SK-N-SH (cell line): ENCODE measurements at regions not wholly inside any gene's neighbourhood (a gene's known extent, or its start where the extent isn't known, plus 50 kb on each side); places are given as distances from the start of the nearest gene placed in this dataset.

Experiments used
- CTCF ChIA-PET: fragments of 300-600, 350-600 bp; formaldehyde crosslinking; extraction: SDS; loops from one replicate; lab custom pipeline; 2021; lab: Yijun Ruan, JAX
- POLR2A ChIA-PET: fragments of 350-600 bp; sonication (Branson Sonifier 250); formaldehyde crosslinking; extraction: SDS; loops from one replicate; lab custom pipeline; 2020; ENCODE audit warnings: antibody characterized with exemption, inconsistent platforms; lab: Yijun Ruan, JAX
- DNase-seq: peaks from one replicate; pipeline ENCODE4 v3.0.0; 2012
- H2AFZ ChIP-seq: fragments of 200-600 bp; sonication (generic); 2 replicates; pipeline ENCODE4 v1.8.1; 2016; ENCODE audit warnings: antibody characterized with exemption, mild to moderate bottlenecking, low read depth
- H3F3A ChIP-seq: fragments of 200-600 bp; sonication (generic); replicated peaks from 2 replicates; pipeline ENCODE3; 2016; ENCODE audit warnings: antibody characterized with exemption, mild to moderate bottlenecking; ENCODE audit not compliant: insufficient read depth
- H3K27ac ChIP-seq, 2 experiments: fragments of 200-500 bp in 1 of 2; fragments of 200-600 bp in 1 of 2; sonication (Bioruptor generic) in 1 of 2; sonication (generic), shearing (Covaris generic) in 1 of 2; 2 replicates each; pipeline versions ENCODE4 v1.5.1 to v1.6.1; 2014 to 2016; ENCODE audit warnings: low read depth in 2 of 2, inconsistent platforms in 1 of 2, low read length in 1 of 2, mild to moderate bottlenecking in 1 of 2, mixed read lengths in 1 of 2
- H3K27me3 ChIP-seq: fragments of 200-600 bp; sonication (generic), shearing (Covaris generic); 2 replicates; pipeline ENCODE4 v1.6.1; 2016; ENCODE audit warnings: mixed run types; ENCODE audit not compliant: insufficient read depth
- H3K36me3 ChIP-seq, 2 experiments: fragments of 200-500 bp in 1 of 2; fragments of 200-600 bp in 1 of 2; sonication (Bioruptor generic) in 1 of 2; sonication (generic) in 1 of 2; replicated peaks in 1 of 2; 2 replicates each; pipeline versions ENCODE3 to v1.5.1; 2014 to 2016; ENCODE audit warnings: low read length in 1 of 2, mild to moderate bottlenecking in 1 of 2; ENCODE audit not compliant: insufficient read depth in 2 of 2, control insufficient read depth in 1 of 2
- H3K4me1 ChIP-seq, 2 experiments: fragments of 200-500 bp in 1 of 2; fragments of 200-600 bp in 1 of 2; sonication (Bioruptor generic) in 1 of 2; sonication (generic), shearing (Covaris generic) in 1 of 2; 2 replicates each; pipeline versions ENCODE4 v1.5.1 to v1.6.1; 2014 to 2016; ENCODE audit warnings: low read depth in 1 of 2, low read length in 1 of 2, mixed run types in 1 of 2; ENCODE audit not compliant: insufficient read depth in 2 of 2, control insufficient read depth in 1 of 2
- H3K4me2 ChIP-seq: fragments of 200-600 bp; sonication (generic), shearing (Covaris generic); 2 replicates; pipeline ENCODE4 v1.6.1; 2017; ENCODE audit warnings: mixed run types
- H3K4me3 ChIP-seq, 2 experiments: fragments of 200-500 bp in 1 of 2; fragments of 200-600 bp in 1 of 2; sonication (Bioruptor generic) in 1 of 2; sonication (generic), shearing (Covaris generic) in 1 of 2; 2 replicates each; pipeline versions ENCODE4 v1.5.1 to v1.8.1; 2014 to 2016; ENCODE audit warnings: low read depth in 2 of 2, inconsistent platforms in 1 of 2, low read length in 1 of 2, mild to moderate bottlenecking in 1 of 2, mixed read lengths in 1 of 2, moderate library complexity in 1 of 2
- H3K79me2 ChIP-seq: fragments of 200-600 bp; sonication (generic); 2 replicates; pipeline ENCODE4 v1.8.1; 2017; ENCODE audit warnings: mild to moderate bottlenecking; ENCODE audit not compliant: insufficient read depth
- H3K9ac ChIP-seq: fragments of 200-600 bp; sonication (generic); 2 replicates; pipeline ENCODE4 v1.6.1; 2017; ENCODE audit warnings: mixed run types
- H3K9me2 ChIP-seq: fragments of 200-600 bp; sonication (generic); 2 replicates; pipeline ENCODE4 v1.6.1; 2017; ENCODE audit warnings: mixed run types
- H3K9me3 ChIP-seq: fragments of 200-600 bp; sonication (generic); 2 replicates; pipeline ENCODE4 v1.6.1; 2017; ENCODE audit warnings: mixed run types, mild to moderate bottlenecking, moderate library complexity
- H4K20me1 ChIP-seq: fragments of 200-600 bp; sonication (generic); 2 replicates; pipeline ENCODE4 v1.6.1; 2017; ENCODE audit warnings: mild to moderate bottlenecking, mixed run types; ENCODE audit not compliant: insufficient read depth
- ELF1 ChIP-seq: IDR thresholded peaks from 2 replicates; pipeline ENCODE4 v1.4.0; 2012
- EP300 ChIP-seq, 2 experiments: IDR thresholded peaks; 2 replicates each; pipeline versions ENCODE4 v1.4.0 to v1.6.1; 2012; ENCODE audit warnings: borderline replicate concordance in 1 of 2, low read depth in 1 of 2, low read length in 1 of 2
- EZH2phosphoT487 ChIP-seq: fragments of 200-600 bp; sonication (generic); IDR thresholded peaks from 2 replicates; pipeline ENCODE4 v1.6.1; 2017; ENCODE audit warnings: low read depth, mixed run types, mild to moderate bottlenecking, antibody characterized with exemption, moderate library complexity, borderline replicate concordance
- FOSL2 ChIP-seq: IDR thresholded peaks from 2 replicates; pipeline ENCODE4 v1.4.0; 2012; ENCODE audit warnings: low read depth, mild to moderate bottlenecking, moderate library complexity, borderline replicate concordance
- FOXM1 ChIP-seq: IDR thresholded peaks from 2 replicates; pipeline ENCODE4 v1.4.0; 2012; ENCODE audit warnings: low read depth, mild to moderate bottlenecking
- NRF1 ChIP-seq: IDR thresholded peaks from 2 replicates; pipeline ENCODE4 v1.6.1; 2012; ENCODE audit warnings: low read depth, mild to moderate bottlenecking, low read length
- POLR2AphosphoS5 ChIP-seq: IDR thresholded peaks from 2 replicates; pipeline ENCODE4 v1.6.1; 2012; ENCODE audit warnings: low read depth, low read length
- RAD21 ChIP-seq: IDR thresholded peaks from 2 replicates; pipeline ENCODE4 v1.6.1; 2012; ENCODE audit warnings: mild to moderate bottlenecking, low read length
- RCOR1 ChIP-seq: fragments of 150-350 bp; IDR thresholded peaks from 2 replicates; pipeline ENCODE4 v1.6.1; 2017; ENCODE audit warnings: antibody characterized with exemption, low read length
- SMC3 ChIP-seq: IDR thresholded peaks from 2 replicates; pipeline ENCODE4 v1.6.1; 2012; ENCODE audit warnings: low read depth, low read length, improper control_type of control experiment
- TCF12 ChIP-seq: IDR thresholded peaks from 2 replicates; pipeline ENCODE4 v1.4.0; 2012
- WGBS: methylation state at CpG from one replicate; pipeline ENCODE4 v1.1.6; 2017; ENCODE audit warnings: low lambda C conversion rate; 5-methylcytosine and 5-hydroxymethylcytosine counted together
- TF ChIP-seq, protein P1 (sequence below): IDR thresholded peaks from 2 replicates; pipeline ENCODE4 v1.4.0; 2012; ENCODE audit warnings: low read depth
- TF ChIP-seq, protein P2 (sequence below): IDR thresholded peaks from 2 replicates; pipeline ENCODE4 v1.4.0; 2012; ENCODE audit warnings: low read depth, borderline replicate concordance
- TF ChIP-seq, protein P3 (sequence below): IDR thresholded peaks from 2 replicates; pipeline ENCODE4 v1.6.1; 2012; ENCODE audit warnings: mild to moderate bottlenecking, low read depth, low read length, moderate library complexity

- TF ChIP-seq SMC3 (no peak), FOSL2 (peak; percentile 48; the same call in 1 of the 2 replicates), RAD21 (no peak), RCOR1 (no peak)
- TF ChIP-seq, protein P1, sequence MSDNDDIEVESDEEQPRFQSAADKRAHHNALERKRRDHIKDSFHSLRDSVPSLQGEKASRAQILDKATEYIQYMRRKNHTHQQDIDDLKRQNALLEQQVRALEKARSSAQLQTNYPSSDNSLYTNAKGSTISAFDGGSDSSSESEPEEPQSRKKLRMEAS: peak; percentile 71; the same call in 1 of the 2 replicates
These were observed 174.5 kb upstream of the MAP1B start (continued) for GRCh38 chr5:71932655-71933338.

DNA sequence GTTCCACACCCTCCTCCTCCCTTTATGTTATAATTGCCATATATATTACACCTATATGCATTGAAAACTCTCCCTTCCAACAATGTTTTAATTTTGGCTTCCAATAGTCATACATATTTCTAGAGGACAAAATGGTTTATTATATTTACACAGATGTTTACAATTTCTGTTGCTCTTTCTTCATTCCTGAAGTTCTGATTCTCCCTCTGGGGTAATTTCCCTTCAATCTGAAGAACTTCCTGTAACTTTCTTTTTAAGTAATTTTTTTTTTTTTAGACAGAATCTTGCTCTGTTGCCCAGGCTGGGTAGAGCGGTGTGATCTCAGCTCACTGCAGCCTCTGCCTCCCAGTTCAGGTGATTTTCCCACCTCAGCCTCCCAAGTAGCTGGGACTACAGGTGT lies 173.0 kb upstream of the MAP1B start:
- Histone ChIP-seq H3K4me2 (no peak overlapping the region), H3K9me2 (no peaks in the 10 kb centered on the region), H3K9me3 (no peaks in the 10 kb centered on the region), H3K9ac (no peak overlapping the region), H3K4me1 (peaks cover 20 to 22% of the 10 kb centered on the region in 2 experiments), H4K20me1 (no peaks in the 10 kb centered on the region), H3K27ac (no peak overlapping the region), H3K4me3 (no peak overlapping the region), H3K27me3 (no peaks in the 10 kb centered on the region), H3F3A (peaks cover 27% of the 10 kb centered on the region), H3K36me3 (no peaks in the 10 kb centered on the region), H2AFZ (no peak overlapping the region), H3K79me2 (no peaks in the 10 kb centered on the region)
- POLR2A ChIA-PET: no interaction called here
- 100% methylated on average over 1 of the region's 1 CpG for WGBS
- DNase-seq: no peak
- TF ChIP-seq, protein P2, sequence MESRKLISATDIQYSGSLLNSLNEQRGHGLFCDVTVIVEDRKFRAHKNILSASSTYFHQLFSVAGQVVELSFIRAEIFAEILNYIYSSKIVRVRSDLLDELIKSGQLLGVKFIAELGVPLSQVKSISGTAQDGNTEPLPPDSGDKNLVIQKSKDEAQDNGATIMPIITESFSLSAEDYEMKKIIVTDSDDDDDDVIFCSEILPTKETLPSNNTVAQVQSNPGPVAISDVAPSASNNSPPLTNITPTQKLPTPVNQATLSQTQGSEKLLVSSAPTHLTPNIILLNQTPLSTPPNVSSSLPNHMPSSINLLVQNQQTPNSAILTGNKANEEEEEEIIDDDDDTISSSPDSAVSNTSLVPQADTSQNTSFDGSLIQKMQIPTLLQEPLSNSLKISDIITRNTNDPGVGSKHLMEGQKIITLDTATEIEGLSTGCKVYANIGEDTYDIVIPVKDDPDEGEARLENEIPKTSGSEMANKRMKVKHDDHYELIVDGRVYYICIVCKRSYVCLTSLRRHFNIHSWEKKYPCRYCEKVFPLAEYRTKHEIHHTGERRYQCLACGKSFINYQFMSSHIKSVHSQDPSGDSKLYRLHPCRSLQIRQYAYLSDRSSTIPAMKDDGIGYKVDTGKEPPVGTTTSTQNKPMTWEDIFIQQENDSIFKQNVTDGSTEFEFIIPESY: no peak
- TF ChIP-seq EP300 (IDR thresholded peaks at IDR 0.05; ENCODE audit: borderline replicate concordance in 1 of 2, low read depth in 1 of 2, low read length in 1 of 2): no peak
- no peak for TF ChIP-seq ELF1
- no peak for TF ChIP-seq EZH2phosphoT487
- TF ChIP-seq POLR2AphosphoS5: no peak
- TF ChIP-seq, protein P1: no peak
- TF ChIP-seq, protein P3, sequence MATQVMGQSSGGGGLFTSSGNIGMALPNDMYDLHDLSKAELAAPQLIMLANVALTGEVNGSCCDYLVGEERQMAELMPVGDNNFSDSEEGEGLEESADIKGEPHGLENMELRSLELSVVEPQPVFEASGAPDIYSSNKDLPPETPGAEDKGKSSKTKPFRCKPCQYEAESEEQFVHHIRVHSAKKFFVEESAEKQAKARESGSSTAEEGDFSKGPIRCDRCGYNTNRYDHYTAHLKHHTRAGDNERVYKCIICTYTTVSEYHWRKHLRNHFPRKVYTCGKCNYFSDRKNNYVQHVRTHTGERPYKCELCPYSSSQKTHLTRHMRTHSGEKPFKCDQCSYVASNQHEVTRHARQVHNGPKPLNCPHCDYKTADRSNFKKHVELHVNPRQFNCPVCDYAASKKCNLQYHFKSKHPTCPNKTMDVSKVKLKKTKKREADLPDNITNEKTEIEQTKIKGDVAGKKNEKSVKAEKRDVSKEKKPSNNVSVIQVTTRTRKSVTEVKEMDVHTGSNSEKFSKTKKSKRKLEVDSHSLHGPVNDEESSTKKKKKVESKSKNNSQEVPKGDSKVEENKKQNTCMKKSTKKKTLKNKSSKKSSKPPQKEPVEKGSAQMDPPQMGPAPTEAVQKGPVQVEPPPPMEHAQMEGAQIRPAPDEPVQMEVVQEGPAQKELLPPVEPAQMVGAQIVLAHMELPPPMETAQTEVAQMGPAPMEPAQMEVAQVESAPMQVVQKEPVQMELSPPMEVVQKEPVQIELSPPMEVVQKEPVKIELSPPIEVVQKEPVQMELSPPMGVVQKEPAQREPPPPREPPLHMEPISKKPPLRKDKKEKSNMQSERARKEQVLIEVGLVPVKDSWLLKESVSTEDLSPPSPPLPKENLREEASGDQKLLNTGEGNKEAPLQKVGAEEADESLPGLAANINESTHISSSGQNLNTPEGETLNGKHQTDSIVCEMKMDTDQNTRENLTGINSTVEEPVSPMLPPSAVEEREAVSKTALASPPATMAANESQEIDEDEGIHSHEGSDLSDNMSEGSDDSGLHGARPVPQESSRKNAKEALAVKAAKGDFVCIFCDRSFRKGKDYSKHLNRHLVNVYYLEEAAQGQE: no peak
- no peak for TF ChIP-seq TCF12
- TF ChIP-seq NRF1: no peak
- no peak for TF ChIP-seq RCOR1
- TF ChIP-seq SMC3: no peak
- TF ChIP-seq FOXM1: no peak
- CTCF ChIA-PET: interaction anchor here (1.5 kb wide), 1 partner anchor 94 kb away, joined by 3 read pairs; no protein-coding TSS in a partner anchor
